Esophagus muscularis mucosa (tissue), 4 donors: ENCODE measurements at regions not wholly inside any gene's neighbourhood (a gene's known extent, or its start where the extent isn't known, plus 50 kb on each side); places are given as distances from the start of the nearest gene placed in this dataset.

ENCODE experiments used
- DNase-seq: peaks from one replicate; pipeline ENCODE4 v3.0.0-alpha.2; 2017; ENCODE audit errors: extremely low spot score
- H3K27ac ChIP-seq, 4 donors: fragments of 200-600 bp; sonication (generic); replicated peaks in 1 of 4; 1 replicate in 3 of 4; 2 replicates in 1 of 4; pipeline ENCODE4 v1.5.1; 2016 to 2019; ENCODE audit warnings: mild to moderate bottlenecking in 1 of 4
- H3K27me3 ChIP-seq, 4 donors: fragments of 200-600 bp; sonication (generic); one replicate each; pipeline versions ENCODE4 v1.5.1 to v1.6.0; 2016 to 2019
- H3K36me3 ChIP-seq, 4 donors: fragments of 200-600 bp; sonication (generic); one replicate each; pipeline ENCODE4 v1.5.1; 2016 to 2019
- H3K4me1 ChIP-seq, 4 donors: fragments of 200-600 bp; sonication (generic); one replicate each; pipeline ENCODE4 v1.5.1; 2016 to 2019
- H3K4me3 ChIP-seq, 4 donors: fragments of 200-600 bp; sonication (generic); 1 replicate in 2 of 4; 2 replicates in 2 of 4; pipeline ENCODE4 v1.5.1; 2016 to 2019; ENCODE audit warnings: mild to moderate bottlenecking in 4 of 4, moderate library complexity in 1 of 4
- H3K9me3 ChIP-seq, 4 donors: fragments of 200-600 bp; sonication (generic); 1 replicate in 3 of 4; 2 replicates in 1 of 4; pipeline ENCODE4 v1.5.1; 2016 to 2019
- CTCF ChIP-seq, 3 experiments: fragments of 200-600 bp in 2 of 3; fragments of 450-650 bp in 1 of 3; sonication (generic) in 2 of 3; IDR thresholded peaks; one replicate each; pipeline ENCODE4 v1.5.1; 2017 to 2019; ENCODE audit warnings: antibody characterized with exemption in 3 of 3, mild to moderate bottlenecking in 2 of 3, moderate library complexity in 1 of 3
- EP300 ChIP-seq: sonication (generic); formaldehyde crosslinking; IDR thresholded peaks from one replicate; pipeline ENCODE4 v1.6.1; 2017; ENCODE audit warnings: antibody characterized with exemption
- POLR2A ChIP-seq: fragments of 450-650 bp; IDR thresholded peaks from one replicate; pipeline ENCODE4 v1.6.1; 2017; ENCODE audit warnings: antibody characterized with exemption, moderate library complexity, mild to moderate bottlenecking, low read depth
- POLR2AphosphoS5 ChIP-seq, 2 donors: sonication (generic); formaldehyde crosslinking; IDR thresholded peaks; one replicate each; pipeline ENCODE4 v1.6.1; 2017; ENCODE audit warnings: antibody characterized with exemption in 2 of 2
- WGBS: methylation state at CpG from one replicate; pipeline ENCODE4 v1.1.5; 2018; 5-methylcytosine and 5-hydroxymethylcytosine counted together
- intact Hi-C: fragments of 100-400 bp; cut with DNase I; formaldehyde crosslinking; loops from one replicate; pipeline ENCODE4 v1.15.1; 2023

- Histone ChIP-seq H3K4me1 (peaks cover 0 to 16% (median 11%) of the 10 kb centered on the region in 4 donors), H3K27me3 (no peaks in the 10 kb centered on the region), H3K9me3 (no peaks in the 10 kb centered on the region), H3K36me3 (no peaks in the 10 kb centered on the region), H3K27ac (no peak overlapping the region), H3K4me3 (no peak overlapping the region)
- 60% methylated on average over 8 of the region's 8 CpGs for WGBS
- TF ChIP-seq EP300 (no peak), POLR2A (no peak), CTCF (IDR thresholded peaks at IDR 0.05) (no peak), POLR2AphosphoS5 (IDR thresholded peaks at IDR 0.05) (no peak)
- intact Hi-C loops: no loop called here
- no peak for DNase-seq
Measured at GRCh38 chr2:205868773-205869333, 186.6 kb downstream of the NRP2 start.

GRCh38 chr2:205868053-205868452, 185.8 kb downstream of the NRP2 start:
- Histone ChIP-seq H3K9me3 (no peaks in the 10 kb centered on the region), H3K36me3 (no peaks in the 10 kb centered on the region), H3K27me3 (no peaks in the 10 kb centered on the region), H3K27ac (no peak overlapping the region), H3K4me3 (no peak overlapping the region), H3K4me1 (peaks cover 0 to 16% (median 11%) of the 10 kb centered on the region in 4 donors)
- intact Hi-C loops: no loop called here
- DNase-seq: no peak
- 92% methylated on average over 2 of the region's 2 CpGs for WGBS
- TF ChIP-seq POLR2A (no peak), POLR2AphosphoS5 (IDR thresholded peaks at IDR 0.05) (no peak), CTCF (IDR thresholded peaks at IDR 0.05) (no peak), EP300 (no peak)

GRCh38 chr2:205867371-205867770, 185.1 kb downstream of the NRP2 start:
- 94% methylated on average over 3 of the region's 3 CpGs for WGBS
- no peak for DNase-seq
- intact Hi-C loops: no loop called here
- Histone ChIP-seq H3K36me3 (no peaks in the 10 kb centered on the region), H3K4me3 (no peak overlapping the region), H3K27me3 (no peaks in the 10 kb centered on the region), H3K9me3 (no peaks in the 10 kb centered on the region), H3K4me1 (peaks cover 0 to 16% (median 11%) of the 10 kb centered on the region in 4 donors), H3K27ac (no peak overlapping the region)
- TF ChIP-seq EP300 (no peak), POLR2AphosphoS5 (IDR thresholded peaks at IDR 0.05) (no peak), CTCF (IDR thresholded peaks at IDR 0.05) (no peak), POLR2A (no peak)

- H3K4me1 ChIP-seq: peaks cover 0 to 18% (median 11%) of the 10 kb centered on the region in 4 donors
- no peak for DNase-seq
- H3K9me3 ChIP-seq: no peaks in the 10 kb centered on the region
- H3K27ac ChIP-seq: peak overlapping the region; percentile 20 to 56 (median 35)
- no peak for TF ChIP-seq POLR2AphosphoS5 (IDR thresholded peaks at IDR 0.05)
- no peak for TF ChIP-seq EP300
- TF ChIP-seq CTCF (IDR thresholded peaks at IDR 0.05): no peak
- no peak for TF ChIP-seq POLR2A
- intact Hi-C loops: no loop called here
- no peaks in the 10 kb centered on the region for H3K36me3 ChIP-seq
- 69% methylated on average over 7 of the region's 7 CpGs for WGBS
- no peaks in the 10 kb centered on the region for H3K27me3 ChIP-seq
- no peak overlapping the region for H3K4me3 ChIP-seq
Measured at GRCh38 chr2:205865905-205866441, 183.7 kb downstream of the NRP2 start.

GRCh38 chr2:205865056-205865455, 182.8 kb downstream of the NRP2 start:
- intact Hi-C loops: no loop called here
- no peak for DNase-seq
- TF ChIP-seq EP300: no peak
- TF ChIP-seq POLR2AphosphoS5 (IDR thresholded peaks at IDR 0.05): no peak
- TF ChIP-seq POLR2A: no peak
- no peak for TF ChIP-seq CTCF (IDR thresholded peaks at IDR 0.05)
- H3K4me3 ChIP-seq: no peak overlapping the region
- H3K27me3 ChIP-seq: no peaks in the 10 kb centered on the region
- peaks cover 0 to 22% (median 11%) of the 10 kb centered on the region in 4 donors for H3K4me1 ChIP-seq
- no peak overlapping the region for H3K27ac ChIP-seq
- H3K9me3 ChIP-seq: no peaks in the 10 kb centered on the region
- WGBS: 79% methylated on average over 3 of the region's 3 CpGs
- no peaks in the 10 kb centered on the region for H3K36me3 ChIP-seq
